ENCODE measurements at regions not wholly inside any gene's neighbourhood (a gene's known extent, or its start where the extent isn't known, plus 50 kb on each side); places are given as distances from the start of the nearest gene placed in this dataset.
"Not testable (repeated sequence)": the region's sequence is repeated elsewhere in the genome, so short reads cannot be mapped to it uniquely, and the experiment has no call there.

DNA sequence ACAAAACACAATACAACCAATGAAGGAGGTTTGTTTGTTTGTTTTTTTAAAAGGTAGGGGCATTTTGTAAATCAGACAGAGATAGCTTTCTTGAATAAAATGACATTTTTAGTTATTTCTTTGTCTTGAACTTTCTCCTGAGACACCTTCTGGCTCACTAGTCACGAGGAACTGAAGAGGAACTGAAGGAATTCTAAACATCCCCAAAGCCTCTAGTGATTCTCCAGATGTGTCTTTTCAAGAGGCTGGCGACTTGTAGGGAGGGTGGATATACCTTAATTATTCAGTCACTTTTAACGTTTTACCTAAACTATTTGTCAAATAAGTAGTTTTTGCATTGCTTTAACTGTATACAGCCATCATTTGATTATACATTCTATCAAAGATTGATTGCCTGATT, 211.2 kb upstream of the LRIG3 start:
- no peak for DNase-seq

- DNase-seq = no peak
These were observed 202.5 kb upstream of the LRIG3 start for GRCh38 chr12:59122784-59123183.

DNA sequence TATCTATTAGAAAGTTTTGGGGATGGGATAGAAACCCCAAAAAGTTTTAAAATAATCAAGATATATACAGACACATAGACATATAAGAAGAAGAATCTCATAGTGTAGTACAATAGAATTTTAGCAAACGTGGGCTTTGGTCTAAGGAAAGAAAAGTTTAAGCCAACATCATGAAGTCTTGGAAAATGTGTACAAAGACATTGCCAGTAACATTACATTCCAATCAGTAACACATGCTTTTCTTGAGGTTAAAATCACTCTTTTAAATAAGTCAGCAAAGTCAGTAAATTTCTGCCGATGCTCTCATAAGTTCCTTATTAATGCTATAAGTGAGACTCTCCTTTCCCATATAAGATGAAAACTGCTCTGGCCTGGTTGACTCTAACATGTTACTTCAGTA, 201.1 kb upstream of the LRIG3 start:
- DNase-seq = no peak

DNA sequence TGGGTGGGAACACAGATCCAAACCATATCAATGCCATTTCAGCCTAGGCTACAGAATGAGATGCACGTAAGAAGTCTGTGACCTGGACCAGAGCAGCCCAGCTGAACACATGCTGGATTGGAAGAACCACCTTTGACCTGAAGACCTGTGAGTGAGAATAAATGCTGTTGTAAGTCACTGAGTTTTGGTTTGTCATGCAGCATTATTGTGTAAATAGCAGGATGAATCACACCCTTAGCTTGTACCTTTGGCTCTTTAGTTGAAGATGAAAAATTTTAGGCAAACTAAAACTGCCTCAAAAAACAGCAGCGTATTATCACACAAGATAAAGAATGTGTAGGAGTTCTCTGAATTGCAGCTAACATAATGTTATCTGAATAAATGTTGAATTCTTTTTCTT, 199.4 kb upstream of the LRIG3 start:
- no peak for DNase-seq

- DNase-seq = peak; percentile 3
These were observed 198.1 kb upstream of the LRIG3 start for GRCh38 chr12:59118356-59118755.

- DNase-seq = no peak
These were observed 195.7 kb upstream of the LRIG3 start for GRCh38 chr12:59115995-59116394.

DNA sequence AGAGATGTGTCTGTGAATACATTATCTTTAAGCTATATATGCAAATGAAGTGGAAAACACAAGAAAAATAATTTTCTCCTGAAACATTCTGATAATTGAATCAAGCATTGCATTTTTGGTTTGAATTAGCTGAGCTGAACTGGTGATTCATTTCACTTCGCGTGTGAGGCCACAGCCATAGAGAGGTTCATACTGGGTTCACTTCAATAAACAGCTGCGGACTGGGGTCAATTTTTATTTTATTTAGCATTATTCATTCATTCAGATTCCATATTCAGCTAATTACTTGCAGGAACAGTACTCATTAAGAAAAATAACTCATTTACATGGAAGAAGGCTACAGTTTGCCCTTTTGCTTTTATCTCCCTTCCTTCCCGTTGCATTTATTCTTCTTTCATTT, 195.2 kb upstream of the LRIG3 start:
- no peak for DNase-seq

DNA sequence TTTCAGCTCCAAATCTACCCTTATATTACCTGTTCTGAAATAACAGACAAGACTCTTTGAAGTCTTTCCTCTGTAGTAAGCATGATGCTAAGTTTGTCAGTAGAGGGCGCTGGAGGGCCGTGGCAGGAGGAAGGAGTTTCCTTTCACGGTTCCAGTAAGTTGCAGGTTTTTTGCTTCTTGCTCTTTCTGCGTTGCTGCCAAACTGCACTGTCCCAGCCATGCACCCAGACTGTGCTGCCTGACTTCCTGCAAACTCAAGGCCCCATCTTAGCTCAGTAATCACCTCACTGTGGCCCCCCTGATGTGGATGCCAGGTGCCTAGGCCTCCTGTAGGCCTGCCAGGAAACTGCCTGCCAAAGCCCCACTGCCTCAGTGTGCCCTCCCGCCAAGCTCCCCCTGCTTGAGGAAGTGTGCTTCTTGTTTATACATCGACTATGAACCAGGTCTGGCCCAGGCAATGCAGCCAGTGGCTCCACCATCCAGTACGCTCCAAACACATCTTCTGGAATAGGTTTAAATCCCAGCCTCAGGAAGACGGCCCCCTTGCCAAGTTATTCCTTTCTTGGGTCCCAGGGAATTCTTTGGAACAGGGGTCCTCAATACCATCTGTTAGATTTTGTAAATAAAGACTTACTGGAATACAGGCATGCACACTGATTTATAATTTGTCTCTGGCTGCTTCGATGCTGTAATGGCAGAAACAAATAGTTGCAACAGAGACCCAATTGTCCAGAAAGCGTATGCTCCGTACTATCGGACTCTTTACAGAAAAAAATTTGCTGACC, 193.7 kb upstream of the LRIG3 start:
- DNase-seq = peak; percentile 81

GRCh38 chr12:59111851-59112250, 191.5 kb upstream of the LRIG3 start:
- no peak for DNase-seq

DNA sequence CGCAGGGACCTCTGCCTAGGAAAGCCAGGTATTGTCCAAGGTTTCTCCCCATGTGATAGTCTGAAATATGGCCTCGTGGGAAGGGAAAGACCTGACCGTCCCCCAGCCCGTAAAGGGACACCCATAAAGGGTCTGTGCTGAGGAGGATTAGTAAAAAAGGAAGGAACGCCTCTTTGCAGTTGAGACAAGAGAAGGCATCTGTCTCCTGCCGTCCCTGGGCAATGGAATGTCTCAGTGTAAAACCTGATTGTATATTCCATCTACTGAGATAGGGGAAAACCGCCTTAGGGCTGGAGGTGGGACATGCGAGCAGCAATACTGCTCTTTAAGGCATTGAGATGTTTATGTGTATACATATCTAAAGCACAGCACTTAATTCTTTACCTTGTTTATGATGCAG, 188.2 kb upstream of the LRIG3 start:
- not testable (repeated sequence) for DNase-seq

- DNase-seq = no peak
These were observed 180.3 kb upstream of the LRIG3 start for GRCh38 chr12:59100585-59100984.

GRCh38 chr12:59097876-59098275, 177.6 kb upstream of the LRIG3 start:
- DNase-seq = no peak

- no peak for DNase-seq
These were observed 175.9 kb upstream of the LRIG3 start for GRCh38 chr12:59096246-59096645.

- no peak for DNase-seq
These were observed 172.9 kb upstream of the LRIG3 start for GRCh38 chr12:59093073-59093772.

- no peak for DNase-seq
These were observed 168.4 kb upstream of the LRIG3 start for GRCh38 chr12:59088673-59089072.

DNA sequence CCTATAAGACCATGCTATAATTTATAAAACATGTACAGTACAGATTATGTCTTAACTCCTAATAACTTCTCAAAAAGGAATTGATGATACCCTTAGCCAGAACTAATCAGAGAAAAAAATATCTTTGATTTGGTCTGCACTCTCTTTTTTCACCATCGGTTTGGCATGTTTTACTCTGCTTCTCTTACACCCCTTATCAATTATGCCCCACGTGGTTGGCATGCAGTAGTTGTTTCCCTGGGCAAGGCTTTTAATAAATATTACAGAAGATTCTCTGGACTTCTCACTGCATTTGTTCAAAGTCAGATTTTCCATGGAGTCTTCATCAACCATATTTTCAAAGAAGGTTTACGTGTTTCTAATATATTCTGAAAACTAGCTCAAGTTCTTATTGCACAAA, 167.4 kb upstream of the LRIG3 start:
- no peak for DNase-seq

DNA sequence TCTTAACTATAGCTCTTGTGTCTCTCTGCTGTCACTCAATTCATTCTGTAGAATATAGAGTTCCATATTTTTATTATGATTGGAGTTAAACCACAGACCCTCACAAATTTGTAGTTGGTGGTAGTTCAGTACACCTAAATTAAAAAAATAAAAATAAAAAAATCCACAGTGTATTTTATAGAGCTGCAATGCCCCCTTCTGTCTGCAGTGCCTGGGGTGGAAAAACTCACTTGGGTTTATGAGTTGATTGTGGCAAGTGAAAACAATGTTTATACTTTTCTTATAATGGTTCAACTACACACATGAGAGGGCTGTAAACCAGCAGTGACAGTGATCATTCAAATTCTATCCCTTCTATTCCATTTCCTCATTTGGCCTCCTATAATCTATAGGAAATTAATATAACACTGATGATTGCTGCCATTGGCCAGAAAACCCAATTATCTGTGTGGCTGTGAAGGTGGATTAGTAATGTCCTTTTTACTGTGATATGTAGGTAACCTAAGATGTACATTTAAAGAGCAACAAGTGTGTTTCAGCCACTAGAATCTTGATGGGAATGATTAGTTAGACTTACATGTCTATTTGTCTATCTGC, 166.9 kb upstream of the LRIG3 start:
- no peak for DNase-seq

DNA sequence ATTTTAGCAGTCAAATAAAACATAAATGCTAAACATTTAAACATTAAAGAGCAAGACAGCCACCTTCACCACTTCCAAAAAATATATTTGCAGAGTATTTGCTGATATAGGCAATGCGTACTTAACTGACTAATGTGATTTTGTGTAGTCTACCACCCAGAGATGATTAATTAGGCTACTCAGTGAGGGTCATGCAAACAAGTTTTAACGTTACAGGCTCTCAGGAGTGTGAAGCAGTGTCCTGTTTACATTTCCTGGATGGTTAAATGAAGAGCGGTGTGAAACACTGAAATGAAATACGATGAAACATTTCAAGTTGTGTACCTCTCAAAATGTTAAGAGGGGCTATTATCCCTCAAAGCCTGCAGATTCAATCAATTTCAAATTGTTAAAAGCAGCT, 165.8 kb upstream of the LRIG3 start:
- peak; percentile 94 for DNase-seq

DNA sequence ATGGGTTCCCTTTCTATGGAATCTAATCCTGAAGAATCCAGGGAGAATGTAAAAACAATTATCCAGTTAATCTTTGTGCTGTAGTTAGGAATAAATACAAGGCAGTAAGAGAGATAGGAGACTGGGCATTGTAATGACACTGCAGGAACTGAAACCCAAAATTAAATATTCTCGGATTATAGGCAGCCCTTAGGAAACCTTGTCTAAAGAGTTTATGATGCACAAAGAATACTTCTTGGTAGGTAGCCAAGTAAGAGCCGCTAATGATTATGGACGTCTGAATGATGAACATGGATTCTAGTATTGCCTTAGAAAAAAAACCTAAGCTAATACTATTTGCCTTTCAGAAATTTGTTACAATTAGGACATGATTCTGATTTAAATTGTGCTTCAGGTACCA, 165.4 kb upstream of the LRIG3 start:
- peak; percentile 35 for DNase-seq

GRCh38 chr12:59084511-59085375, 164.4 kb upstream of the LRIG3 start:
- DNase-seq = peak; percentile 36

DNA sequence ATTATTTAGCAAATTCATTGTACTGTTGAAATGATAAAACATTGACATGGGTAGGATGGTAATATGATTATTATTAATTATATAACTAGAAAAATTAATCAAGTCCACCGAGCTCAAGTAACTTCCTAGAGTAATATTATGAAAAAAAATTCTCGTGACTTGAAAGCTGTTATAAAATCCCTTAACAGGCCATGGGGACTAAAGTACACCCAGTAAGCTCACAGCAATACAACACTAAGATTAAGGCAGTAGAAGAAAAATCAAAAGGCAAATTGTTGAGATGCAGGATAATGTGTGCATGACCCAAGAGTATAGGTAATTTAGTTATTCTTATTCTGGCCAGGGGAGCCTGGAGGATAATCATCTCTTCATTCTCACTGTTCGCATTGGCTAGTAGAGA, 162.6 kb upstream of the LRIG3 start:
- DNase-seq = no peak

GRCh38 chr12:59080101-59080500, 159.8 kb upstream of the LRIG3 start:
- no peak for DNase-seq

DNA sequence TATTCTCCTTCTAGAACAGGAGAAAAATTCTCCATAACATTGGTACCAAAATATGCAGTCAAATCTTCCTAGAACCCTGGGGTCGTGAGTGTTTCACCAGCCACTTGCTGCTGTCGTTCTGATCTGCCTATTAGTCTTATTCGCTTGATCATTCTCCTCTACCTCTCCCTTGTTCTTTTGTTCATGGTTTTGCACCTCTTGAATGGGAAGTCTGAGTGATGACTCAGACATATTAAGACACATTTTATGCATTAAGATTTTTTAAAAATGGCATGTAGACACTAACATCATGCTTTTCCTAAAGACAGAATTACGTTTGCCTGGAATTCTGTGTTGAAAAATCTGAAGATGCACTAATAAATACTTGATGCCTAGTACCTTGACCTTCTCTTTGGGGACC, 159.2 kb upstream of the LRIG3 start:
- no peak for DNase-seq

All from NCI-H345 (cell line).